ENCODE measurements at regions not wholly inside any gene's neighbourhood (a gene's known extent, or its start where the extent isn't known, plus 50 kb on each side); places are given as distances from the start of the nearest gene placed in this dataset.

DNA sequence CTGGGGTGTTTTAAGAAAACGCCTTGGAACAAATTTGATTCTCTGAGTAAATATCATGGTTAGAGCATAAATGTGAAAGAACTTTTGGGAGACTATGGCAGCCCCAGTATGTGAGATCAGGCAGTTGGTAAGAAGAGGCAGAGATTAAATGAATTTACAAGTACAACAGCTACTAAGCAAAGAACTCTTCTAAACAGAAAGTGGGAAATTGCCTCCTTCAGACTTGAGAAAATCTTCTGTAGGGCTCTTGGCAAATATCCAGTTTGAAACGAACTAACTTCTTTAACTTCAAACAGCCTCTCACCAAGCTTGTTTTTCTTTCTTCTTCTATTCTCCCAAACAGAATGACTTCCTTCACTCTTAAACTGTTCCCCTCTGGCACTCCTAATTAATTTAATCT is 337.7 kb downstream of the SIPA1L2 start:
- no peak overlapping the region for H3K27ac ChIP-seq
- TF ChIP-seq CTCF (conservative IDR thresholded peaks at IDR 0.05) (no peak), ZFX (IDR thresholded peaks at IDR 0.05) (no peak)

DNA sequence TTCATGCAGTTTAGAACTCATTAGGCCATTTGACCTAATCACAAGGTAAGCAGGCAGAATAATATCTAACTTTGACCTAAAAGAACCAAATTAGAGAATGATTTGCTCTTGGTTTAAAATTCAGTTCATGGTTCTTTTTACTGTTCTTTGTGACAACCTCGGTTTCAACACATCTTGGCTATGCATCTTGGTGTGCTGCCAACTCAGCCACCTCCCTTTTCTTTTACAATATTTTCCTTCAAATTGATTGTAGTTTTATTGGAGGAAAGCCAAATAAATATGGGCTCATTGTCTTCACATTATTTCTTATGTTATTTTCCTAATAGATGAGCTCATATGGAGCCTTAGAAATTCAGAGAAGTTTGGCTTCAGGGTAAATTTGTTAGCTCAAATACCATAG is 338.3 kb downstream of the SIPA1L2 start:
- no peak for TF ChIP-seq ZFX (IDR thresholded peaks at IDR 0.05)
- no peak for TF ChIP-seq CTCF (conservative IDR thresholded peaks at IDR 0.05)
- H3K27ac ChIP-seq = no peak overlapping the region

GRCh38 chr1:232291261-232291660 is 338.7 kb downstream of the SIPA1L2 start:
- TF ChIP-seq CTCF (conservative IDR thresholded peaks at IDR 0.05) (no peak), ZFX (IDR thresholded peaks at IDR 0.05) (no peak)

GRCh38 chr1:232290570-232290969 is 339.4 kb downstream of the SIPA1L2 start:
- H3K27ac ChIP-seq = no peak overlapping the region
- TF ChIP-seq CTCF (conservative IDR thresholded peaks at IDR 0.05) (no peak), ZFX (IDR thresholded peaks at IDR 0.05) (no peak)

More at GRCh38 chr1:232291261-232291660, 338.7 kb downstream of the SIPA1L2 start:
- H3K27ac ChIP-seq = no peak overlapping the region

GRCh38 chr1:232287676-232288569 is 342.0 kb downstream of the SIPA1L2 start:
- TF ChIP-seq ZFX (IDR thresholded peaks at IDR 0.05) (no peak), CTCF (conservative IDR thresholded peaks at IDR 0.05) (no peak)
- H3K27ac ChIP-seq = no peak overlapping the region

GRCh38 chr1:232285138-232285537 is 344.8 kb downstream of the SIPA1L2 start:
- H3K27ac ChIP-seq = no peak overlapping the region
- TF ChIP-seq ZFX (IDR thresholded peaks at IDR 0.05) (no peak), CTCF (conservative IDR thresholded peaks at IDR 0.05) (no peak)

GRCh38 chr1:232283864-232284263 is 346.1 kb downstream of the SIPA1L2 start:
- peak overlapping the region; percentile 16 for H3K27ac ChIP-seq
- TF ChIP-seq CTCF (conservative IDR thresholded peaks at IDR 0.05) = no peak
- no peak for TF ChIP-seq ZFX (IDR thresholded peaks at IDR 0.05)

All from C4-2B (cell line).